ENCODE measurements at regions not wholly inside any gene's neighbourhood (a gene's known extent, or its start where the extent isn't known, plus 50 kb on each side); places are given as distances from the start of the nearest gene placed in this dataset.

DNA sequence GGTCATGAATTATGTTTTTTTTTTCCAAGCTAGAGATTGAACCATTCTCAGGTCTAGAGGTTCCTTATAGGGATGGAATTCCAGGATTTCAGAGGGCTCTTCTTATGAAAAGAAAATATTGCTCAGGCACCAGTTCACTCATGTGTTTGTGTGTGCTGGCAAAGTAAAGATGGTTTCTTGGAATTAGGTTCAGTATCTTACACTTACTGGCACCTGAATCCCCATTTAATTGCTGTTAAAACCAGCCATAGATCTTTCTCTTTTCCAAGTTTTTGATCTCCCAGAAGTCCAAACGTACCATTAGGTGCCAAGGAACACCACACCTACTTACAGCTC lies 508.4 kb downstream of the CDH26 start:
- in situ Hi-C loops (cut with HindIII; ENCODE audit: low sequenced_read_pairs), result no loop called here

GRCh38 chr20:60467078-60467477 lies 508.9 kb downstream of the CDH26 start:
- in situ Hi-C loops (cut with HindIII; ENCODE audit: low sequenced_read_pairs), result no loop called here

- in situ Hi-C loops (cut with HindIII; ENCODE audit: low sequenced_read_pairs), result no loop called here
Measured at GRCh38 chr20:60467771-60468170, 509.5 kb downstream of the CDH26 start.

- in situ Hi-C loops (cut with HindIII; ENCODE audit: low sequenced_read_pairs), result no loop called here
Measured at GRCh38 chr20:60469829-60470228, 511.6 kb downstream of the CDH26 start.

DNA sequence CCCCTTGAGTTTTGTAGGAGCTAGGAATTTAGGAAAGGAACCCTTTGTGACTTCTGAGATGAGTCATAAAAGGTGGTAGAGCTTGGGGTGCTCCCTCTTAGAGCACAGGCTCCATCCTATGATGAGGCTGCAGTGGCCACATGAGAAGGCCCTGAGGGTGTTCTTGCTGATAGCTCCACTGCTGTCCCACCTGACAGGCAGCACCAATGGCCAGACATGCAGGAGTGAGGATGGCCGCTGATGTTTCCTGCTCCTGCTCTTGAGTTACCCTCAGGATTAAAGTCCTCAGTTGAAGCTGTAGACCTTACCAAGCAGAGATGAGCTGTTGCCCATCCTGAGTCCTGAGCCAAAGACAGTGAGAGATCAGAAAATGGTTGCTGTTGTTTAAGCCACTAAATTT lies 512.1 kb downstream of the CDH26 start:
- in situ Hi-C loops (cut with HindIII; ENCODE audit: low sequenced_read_pairs), result no loop called here

DNA sequence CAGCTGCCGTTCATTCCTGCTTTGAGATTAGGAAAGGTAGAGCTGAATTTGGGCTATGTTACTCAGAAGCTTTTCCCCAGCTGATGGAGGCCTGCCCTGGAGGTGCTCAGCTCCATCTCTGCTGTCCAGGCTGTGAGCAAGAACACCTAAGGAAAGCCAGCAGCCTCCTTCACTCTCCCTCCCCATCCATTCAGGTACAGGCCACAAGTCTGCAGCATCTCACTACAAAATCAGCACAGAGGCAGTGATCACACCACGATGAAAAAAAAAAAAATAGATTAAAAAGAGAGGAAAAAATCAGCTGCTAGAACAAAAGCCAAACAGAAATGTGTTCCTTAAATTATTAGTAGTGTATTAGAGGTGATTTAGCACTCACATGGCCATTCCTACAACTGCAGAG lies 515.0 kb downstream of the CDH26 start:
- in situ Hi-C loops (cut with HindIII; ENCODE audit: low sequenced_read_pairs), result no loop called here

GRCh38 chr20:60474385-60474910 lies 516.2 kb downstream of the CDH26 start:
- in situ Hi-C loops (cut with HindIII; ENCODE audit: low sequenced_read_pairs), result no loop called here

DNA sequence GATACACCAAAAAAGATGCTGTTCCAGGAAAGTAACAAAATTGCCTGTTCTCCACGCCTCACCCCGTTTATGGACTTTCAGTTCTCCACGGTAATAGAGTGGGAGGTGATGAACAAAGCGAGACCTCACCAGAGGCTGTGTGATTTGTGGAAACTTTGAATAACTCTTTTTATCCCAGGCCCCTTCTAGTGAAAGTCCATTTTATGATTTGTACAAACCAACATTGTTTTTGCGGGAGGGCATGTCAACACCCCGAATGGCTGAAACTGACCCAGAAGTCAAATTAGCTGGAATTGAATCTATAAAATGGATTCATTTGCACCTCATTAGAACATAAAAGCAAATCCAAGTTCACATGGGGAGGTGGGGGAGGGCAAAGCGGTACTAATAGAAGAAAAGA lies 517.8 kb downstream of the CDH26 start:
- in situ Hi-C loops (cut with HindIII; ENCODE audit: low sequenced_read_pairs), result no loop called here

- in situ Hi-C loops (cut with HindIII; ENCODE audit: low sequenced_read_pairs), result no loop called here
Measured at GRCh38 chr20:60477958-60478357, 519.7 kb downstream of the CDH26 start.

DNA sequence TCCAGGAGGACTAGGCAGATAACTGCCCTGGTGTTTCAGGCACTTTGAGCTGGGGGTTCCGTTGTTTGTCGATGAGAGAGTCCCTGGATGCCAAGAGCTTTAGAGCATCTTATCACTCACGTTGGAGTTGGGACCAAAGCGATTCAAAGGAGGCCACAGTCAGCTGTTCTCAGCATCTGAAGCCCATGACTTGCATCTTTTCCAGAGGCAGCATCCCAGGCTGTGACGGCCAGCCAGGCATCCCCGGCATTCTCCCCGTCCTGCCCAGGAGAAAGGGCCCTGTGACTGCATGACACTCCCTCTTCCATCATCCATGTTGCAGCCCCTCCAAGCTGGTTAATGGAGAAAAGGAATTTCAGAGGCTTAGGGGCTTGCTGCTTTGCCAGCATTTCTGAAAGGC lies 520.3 kb downstream of the CDH26 start:
- in situ Hi-C loops (cut with HindIII; ENCODE audit: low sequenced_read_pairs), result no loop called here

DNA sequence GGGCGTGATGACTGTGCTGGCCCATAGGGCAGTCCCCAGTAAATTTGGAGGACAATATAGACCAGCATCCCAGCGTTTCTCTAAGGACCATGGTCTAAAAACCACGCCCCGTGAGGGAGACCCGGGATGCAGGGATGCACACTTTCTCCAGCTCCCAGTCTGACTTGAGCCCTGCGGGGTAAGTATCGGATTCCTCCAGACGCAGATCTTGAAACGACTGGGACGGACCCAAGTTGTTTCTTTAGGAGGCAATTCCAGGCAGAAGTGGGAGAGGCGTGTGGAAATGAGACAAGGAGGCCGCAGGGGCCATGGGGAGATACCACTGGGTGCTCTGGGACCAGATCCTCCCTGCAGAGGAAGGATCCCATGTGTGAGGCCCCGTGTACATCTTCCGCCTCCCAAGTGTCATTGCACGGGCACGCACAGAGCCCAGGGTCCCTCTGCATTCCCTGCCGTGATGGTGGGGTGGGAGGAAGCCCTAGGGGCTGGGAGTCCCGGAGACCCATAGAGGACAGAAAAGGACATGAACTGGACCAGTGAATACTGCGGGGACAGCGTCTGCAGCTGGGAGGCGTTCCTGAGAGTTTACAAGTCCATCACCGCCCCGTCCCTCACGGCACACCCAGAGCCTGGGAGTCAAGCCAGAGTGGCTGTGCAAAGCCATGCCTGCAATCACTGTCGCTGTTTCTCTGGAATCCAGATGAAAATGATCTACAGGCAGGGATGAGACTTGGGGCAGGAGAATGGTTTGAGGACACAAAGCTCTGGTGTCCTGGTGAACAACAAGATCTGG lies 522.9 kb downstream of the CDH26 start:
- in situ Hi-C loops (cut with HindIII; ENCODE audit: low sequenced_read_pairs), result no loop called here

DNA sequence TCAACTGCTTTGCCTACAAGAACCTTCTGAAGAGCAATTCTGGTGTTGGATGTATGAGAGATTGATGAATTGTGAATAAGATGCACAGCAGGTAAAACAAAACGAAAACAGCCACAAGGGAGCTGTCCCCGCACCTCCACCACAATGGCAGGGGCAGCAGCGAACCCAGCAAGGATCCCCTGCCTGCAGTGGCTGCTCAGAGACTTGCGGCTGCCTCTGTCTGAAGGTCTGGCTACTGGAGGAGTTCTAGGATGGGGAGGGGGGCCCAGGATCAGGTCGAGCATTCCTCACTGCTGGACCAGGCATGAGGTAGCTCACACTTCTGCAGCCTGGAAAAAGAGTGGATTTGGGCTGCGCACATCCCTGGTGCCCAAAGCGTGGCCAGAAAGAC lies 523.5 kb downstream of the CDH26 start:
- in situ Hi-C loops (cut with HindIII; ENCODE audit: low sequenced_read_pairs), result no loop called here

DNA sequence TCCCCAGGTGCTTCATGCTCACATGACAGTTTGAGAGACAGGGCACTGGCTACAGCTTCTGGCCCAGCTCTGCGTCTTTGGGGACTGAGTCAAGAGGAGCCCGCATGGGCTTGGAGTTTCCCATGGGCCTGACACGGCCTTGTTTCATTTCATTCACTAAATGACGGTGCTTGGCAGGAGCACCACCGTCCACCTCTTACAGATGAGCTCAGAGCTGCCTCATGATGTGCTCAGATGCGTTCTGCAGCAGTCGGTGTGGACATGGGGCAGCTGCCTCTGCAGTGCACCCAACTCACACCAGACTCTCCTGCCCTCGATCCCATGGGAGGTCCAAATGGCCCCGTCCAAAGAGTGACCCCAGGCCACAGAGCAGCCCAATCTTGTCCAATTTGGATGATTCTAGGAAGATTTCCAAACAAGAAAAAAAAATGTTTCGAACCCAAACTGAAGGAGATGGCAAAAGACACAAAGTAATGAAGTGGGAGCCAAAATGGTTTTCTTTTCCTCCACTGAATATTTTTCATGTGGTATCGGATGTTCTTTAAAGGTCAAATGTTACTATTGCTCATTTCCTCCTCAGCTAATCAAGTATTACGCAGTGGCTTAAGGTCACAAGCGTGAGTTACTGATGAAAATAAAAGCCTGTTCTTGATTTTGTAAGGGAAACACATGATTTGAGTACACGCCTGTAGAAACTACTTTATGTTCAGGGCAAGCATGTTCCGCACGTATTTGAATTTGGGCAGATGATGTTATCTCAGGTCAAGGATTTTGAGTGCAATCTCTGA lies 524.2 kb downstream of the CDH26 start:
- in situ Hi-C loops (cut with HindIII; ENCODE audit: low sequenced_read_pairs), result no loop called here

DNA sequence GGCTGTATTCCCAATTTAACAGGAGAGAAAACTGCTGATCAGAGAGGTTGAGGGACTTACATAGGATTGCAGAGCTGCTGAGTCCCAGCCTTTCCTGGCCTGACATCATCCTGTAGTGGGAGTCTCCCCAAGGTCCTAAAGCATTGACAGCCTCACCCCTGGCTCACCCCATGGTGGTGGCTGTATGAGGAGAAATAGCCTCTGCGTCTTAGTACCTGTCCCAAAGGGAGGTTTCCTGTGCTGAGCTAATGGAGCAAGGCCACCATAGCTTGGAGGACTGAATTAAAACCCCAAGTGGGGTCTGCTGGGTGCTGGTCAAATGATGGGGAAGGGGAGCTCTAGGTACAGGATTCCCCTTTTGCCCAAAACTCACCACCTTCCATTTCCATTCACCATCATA lies 525.1 kb downstream of the CDH26 start:
- in situ Hi-C loops (cut with HindIII; ENCODE audit: low sequenced_read_pairs), result no loop called here

- in situ Hi-C loops (cut with HindIII; ENCODE audit: low sequenced_read_pairs), result no loop called here
Measured at GRCh38 chr20:60484316-60484715, 526.1 kb downstream of the CDH26 start.

- in situ Hi-C loops (cut with HindIII; ENCODE audit: low sequenced_read_pairs), result no loop called here
Measured at GRCh38 chr20:60485012-60485760, 527.0 kb downstream of the CDH26 start.

DNA sequence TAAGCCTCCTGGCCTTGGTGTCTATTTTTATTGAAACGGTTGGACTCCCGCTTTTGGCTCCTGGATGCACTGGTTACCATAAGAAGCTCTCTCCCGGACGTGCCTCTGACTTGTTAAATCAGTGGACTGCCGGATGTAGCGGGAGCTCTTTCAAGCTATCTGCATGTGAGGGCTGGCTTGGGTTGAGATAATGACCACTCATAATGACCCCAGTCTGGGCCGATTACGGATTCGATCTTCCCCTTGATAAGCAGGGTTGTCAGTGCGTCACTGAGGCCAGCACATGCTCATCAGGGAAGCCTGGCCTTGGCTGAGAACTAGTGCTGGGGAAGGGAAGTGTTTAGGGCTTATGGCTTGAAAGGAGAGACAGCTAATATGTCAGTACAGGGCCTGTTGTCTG lies 528.1 kb downstream of the CDH26 start:
- in situ Hi-C loops (cut with HindIII; ENCODE audit: low sequenced_read_pairs), result no loop called here

DNA sequence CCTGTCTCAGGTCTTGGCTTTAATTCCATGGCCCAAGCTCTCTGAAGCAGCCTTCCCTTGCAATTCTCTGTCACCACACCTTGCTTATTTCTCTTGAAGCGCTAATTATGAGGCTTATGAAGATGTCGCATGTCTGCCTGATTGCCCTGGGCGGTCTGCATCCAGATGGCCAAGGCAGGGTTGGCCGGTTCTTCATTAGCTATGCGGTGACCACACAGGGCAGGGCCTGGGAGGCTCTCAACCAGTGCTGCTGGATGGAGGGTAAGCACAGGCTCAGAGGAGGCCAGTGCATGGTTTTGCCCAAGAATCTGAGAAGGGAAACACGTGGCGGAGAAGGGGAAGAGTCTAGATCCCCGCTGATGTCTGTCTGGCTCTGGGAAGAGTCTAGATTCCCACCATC lies 528.7 kb downstream of the CDH26 start:
- in situ Hi-C loops (cut with HindIII; ENCODE audit: low sequenced_read_pairs), result no loop called here

- in situ Hi-C loops (cut with HindIII; ENCODE audit: low sequenced_read_pairs), result no loop called here
Measured at GRCh38 chr20:60490217-60491050, 532.2 kb downstream of the CDH26 start.

DNA sequence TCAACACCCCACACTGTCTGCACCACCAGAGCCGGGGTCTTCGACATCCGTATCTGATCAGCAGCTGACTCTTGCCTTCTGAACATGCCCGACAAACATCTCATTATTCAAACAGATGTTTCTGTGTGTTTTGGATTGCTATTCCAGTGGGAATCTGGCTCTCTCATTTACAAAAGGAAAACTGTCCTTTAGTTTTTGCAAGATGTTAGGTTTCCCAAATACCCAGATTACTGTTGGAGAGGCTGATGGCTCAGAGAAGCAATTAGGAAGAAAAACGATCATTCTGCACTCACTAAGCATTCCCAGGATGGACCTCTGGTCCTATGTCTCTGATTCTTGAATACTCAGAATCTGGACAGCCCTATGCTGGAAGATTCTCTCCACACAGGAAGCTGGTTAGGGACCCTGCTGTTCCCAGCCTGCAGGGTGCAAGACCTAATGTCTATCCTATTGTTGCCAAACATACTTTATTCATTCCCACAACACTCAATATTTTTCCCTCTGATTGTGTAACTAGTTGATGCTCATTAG lies 532.9 kb downstream of the CDH26 start:
- in situ Hi-C loops (cut with HindIII; ENCODE audit: low sequenced_read_pairs), result no loop called here

Measured in DLD1 (cell line).